Keratinocyte (primary cell): ENCODE measurements at regions not wholly inside any gene's neighbourhood (a gene's known extent, or its start where the extent isn't known, plus 50 kb on each side); places are given as distances from the start of the nearest gene placed in this dataset.

ENCODE experiments used
- DNase-seq: peaks from one replicate; pipeline ENCODE4 v3.0.0-alpha.2; 2011; ENCODE audit warnings: low read depth, missing footprints, low spot score
- FAIRE-seq: peaks from 2 replicates; lab custom pipeline; 2011; peaks lifted over from hg19 to GRCh38; lab: Jason Lieb, UNC
- H2AFZ ChIP-seq: 2 replicates; pipeline ENCODE4 v1.6.0; 2012; ENCODE audit warnings: low read length, control low read depth, inconsistent platforms; ENCODE audit not compliant: control insufficient read depth
- H3K27ac ChIP-seq: 2 replicates; pipeline ENCODE4 v1.5.1; 2011; ENCODE audit warnings: low read length; ENCODE audit not compliant: control insufficient read depth, insufficient read depth
- H3K27me3 ChIP-seq: 3 replicates; pipeline ENCODE4 v1.6.0; 2011; ENCODE audit warnings: low read length; ENCODE audit not compliant: control insufficient read depth, insufficient read depth; ENCODE audit errors: extremely low read depth
- H3K36me3 ChIP-seq, 2 experiments: 2 replicates in 1 of 2; 3 replicates in 1 of 2; pipeline ENCODE4 v1.5.1; 2011; ENCODE audit warnings: low read length in 2 of 2, mild to moderate bottlenecking in 1 of 2; ENCODE audit not compliant: control insufficient read depth in 2 of 2, insufficient read depth in 2 of 2; ENCODE audit errors: extremely low read depth in 1 of 2
- H3K4me1 ChIP-seq: 3 replicates; pipeline ENCODE4 v1.5.1; 2011; ENCODE audit warnings: low read length; ENCODE audit not compliant: control insufficient read depth, insufficient read depth; ENCODE audit errors: extremely low read depth
- H3K4me2 ChIP-seq: 3 replicates; pipeline ENCODE4 v1.6.0; 2011; ENCODE audit warnings: low read depth, low read length; ENCODE audit not compliant: control insufficient read depth, insufficient read depth; ENCODE audit errors: extremely low read depth
- H3K4me3 ChIP-seq, 3 experiments: fragments of 200-600 bp in 1 of 3; sonication (generic) in 1 of 3; 2 replicates in 2 of 3; 3 replicates in 1 of 3; pipeline ENCODE4 v1.5.1; 2011 to 2016; ENCODE audit warnings: low read length in 3 of 3, mild to moderate bottlenecking in 3 of 3, control low read depth in 2 of 3, inconsistent platforms in 1 of 3, low read depth in 1 of 3, mixed read lengths in 1 of 3, mixed run types in 1 of 3, moderate library complexity in 1 of 3; ENCODE audit not compliant: control insufficient read depth in 2 of 3, insufficient read depth in 2 of 3; ENCODE audit errors: extremely low read depth in 1 of 3
- H3K79me2 ChIP-seq: 2 replicates; pipeline ENCODE4 v1.6.0; 2012; ENCODE audit warnings: low read length; ENCODE audit not compliant: control insufficient read depth, insufficient read depth
- H3K9ac ChIP-seq: 3 replicates; pipeline ENCODE4 v1.6.0; 2011; ENCODE audit warnings: low read length; ENCODE audit not compliant: control insufficient read depth, insufficient read depth; ENCODE audit errors: extremely low read depth
- H3K9me1 ChIP-seq: 3 replicates; pipeline ENCODE4 v1.6.0; 2011; ENCODE audit warnings: low read length; ENCODE audit not compliant: control insufficient read depth, insufficient read depth; ENCODE audit errors: extremely low read depth
- H3K9me3 ChIP-seq: 2 replicates; pipeline ENCODE4 v1.5.1; 2012; ENCODE audit warnings: low read depth, low read length; ENCODE audit not compliant: control insufficient read depth
- H4K20me1 ChIP-seq: 3 replicates; pipeline ENCODE4 v1.6.0; 2011; ENCODE audit warnings: low read length; ENCODE audit not compliant: control insufficient read depth, insufficient read depth; ENCODE audit errors: extremely low read depth
- CTCF ChIP-seq, 3 experiments: IDR thresholded peaks in 1 of 3; conservative IDR thresholded peaks in 1 of 3; optimal IDR thresholded peaks in 1 of 3; 2 replicates in 2 of 3; 3 replicates in 1 of 3; pipeline versions ENCODE3 to v1.5.1; 2011; ENCODE audit warnings: low read length in 3 of 3, mild to moderate bottlenecking in 3 of 3, moderate library complexity in 2 of 3, control low read depth in 1 of 3, inconsistent platforms in 1 of 3; ENCODE audit not compliant: insufficient read depth in 2 of 3; ENCODE audit errors: extremely low read depth in 1 of 3
- EZH2 ChIP-seq: IDR thresholded peaks from one replicate; pipeline ENCODE4 v1.6.1; 2012; ENCODE audit warnings: inconsistent platforms, mild to moderate bottlenecking, low read length, moderate library complexity
- dilution Hi-C: fragments of 300-500 bp; cut with MboI; formaldehyde crosslinking; loops from one replicate; pipeline ENCODE4 v1.7.0; 2020; ENCODE audit warnings: low sequenced_read_pairs; ENCODE audit not compliant: extremely low pct_ligation_motif_present

GRCh38 chr10:107894516-107894915 lies 730.0 kb upstream of the SORCS1 start:
- no peak for FAIRE-seq

DNA sequence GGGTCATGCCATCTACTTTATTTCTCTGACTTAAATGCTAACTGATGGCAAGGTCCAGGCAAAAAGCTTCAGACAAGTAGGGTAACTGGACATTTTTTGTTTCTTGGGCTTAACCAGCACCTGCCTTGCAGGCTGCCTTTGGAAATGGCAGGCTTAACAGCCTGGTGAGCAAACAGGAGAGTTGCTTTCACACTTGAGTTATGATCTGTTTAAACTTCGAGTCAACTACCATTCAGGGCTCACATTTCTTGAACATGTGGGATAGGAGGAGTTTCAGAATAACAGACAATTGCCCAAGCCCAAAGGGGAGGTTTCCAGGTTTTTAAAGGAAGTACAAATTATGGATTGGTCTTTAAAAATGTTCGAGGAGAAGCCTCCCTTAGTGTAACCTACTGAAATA lies 724.6 kb upstream of the SORCS1 start:
- Histone ChIP-seq H3K4me3 (no peak overlapping the region), H4K20me1 (no peaks in the 10 kb centered on the region), H3K27ac (no peak overlapping the region), H3K9ac (no peak overlapping the region), H3K27me3 (no peaks in the 10 kb centered on the region), H3K4me2 (no peak overlapping the region), H3K4me1 (no peaks in the 10 kb centered on the region), H3K36me3 (no peaks in the 10 kb centered on the region), H3K9me3 (no peaks in the 10 kb centered on the region), H3K9me1 (no peaks in the 10 kb centered on the region), H3K79me2 (no peaks in the 10 kb centered on the region), H2AFZ (no peak overlapping the region)
- no peak for FAIRE-seq
- DNase-seq, result no peak
- no peak for TF ChIP-seq CTCF (optimal IDR thresholded peaks at IDR 0.05 in 1 of 3, IDR thresholded peaks at IDR 0.05 in 1 of 3, conservative IDR thresholded peaks at IDR 0.05 in 1 of 3; ENCODE audit: extremely low read depth in 1 of 3, insufficient read depth in 2 of 3, low read length in 3 of 3)
- TF ChIP-seq EZH2, result no peak
- dilution Hi-C loops, result no loop called here

More at GRCh38 chr10:107894516-107894915, 730.0 kb upstream of the SORCS1 start:
- TF ChIP-seq EZH2 (no peak), CTCF (optimal IDR thresholded peaks at IDR 0.05 in 1 of 3, IDR thresholded peaks at IDR 0.05 in 1 of 3, conservative IDR thresholded peaks at IDR 0.05 in 1 of 3; ENCODE audit: extremely low read depth in 1 of 3, insufficient read depth in 2 of 3, low read length in 3 of 3) (no peak)
- no peaks in the 10 kb centered on the region for H3K9me1 ChIP-seq
- no peaks in the 10 kb centered on the region for H3K4me1 ChIP-seq
- H3K79me2 ChIP-seq, result no peaks in the 10 kb centered on the region
- no peak overlapping the region for H2AFZ ChIP-seq
- no peak overlapping the region for H3K4me2 ChIP-seq
- H3K9ac ChIP-seq, result no peak overlapping the region
- no peaks in the 10 kb centered on the region for H3K27me3 ChIP-seq
- no peaks in the 10 kb centered on the region for H4K20me1 ChIP-seq
- H3K4me3 ChIP-seq, result no peak overlapping the region
- no peaks in the 10 kb centered on the region for H3K36me3 ChIP-seq
- H3K27ac ChIP-seq, result no peak overlapping the region
- dilution Hi-C loops, result no loop called here
- no peak for DNase-seq
- H3K9me3 ChIP-seq, result no peaks in the 10 kb centered on the region
